Fibroblast of pulmonary artery (primary cell): ENCODE measurements at regions not wholly inside any gene's neighbourhood (a gene's known extent, or its start where the extent isn't known, plus 50 kb on each side); places are given as distances from the start of the nearest gene placed in this dataset.

Experiments used
- DNase-seq: peaks from one replicate; pipeline ENCODE4 v3.0.0-alpha.2; 2010; ENCODE audit warnings: low read depth
- H3K4me3 ChIP-seq: replicated peaks from 2 replicates; pipeline ENCODE4 v1.5.1; 2011; ENCODE audit warnings: low read depth, mild to moderate bottlenecking, control low read depth, low read length, moderate library complexity
- CTCF ChIP-seq: IDR thresholded peaks from 2 replicates; pipeline ENCODE4 v1.5.1; 2011; ENCODE audit warnings: mild to moderate bottlenecking, control low read depth, low read length, inconsistent platforms; ENCODE audit errors: missing control alignments

GRCh38 chr5:10073441-10074104 lies 176.1 kb downstream of the ATPSCKMT start:
- no peak overlapping the region for H3K4me3 ChIP-seq
- DNase-seq: no peak
- TF ChIP-seq CTCF: no peak

- TF ChIP-seq CTCF: no peak
- no peak for DNase-seq
- H3K4me3 ChIP-seq: no peak overlapping the region
Observed at GRCh38 chr5:10069637-10070313, 179.9 kb downstream of the ATPSCKMT start.

GRCh38 chr5:10065428-10066000 lies 184.2 kb downstream of the ATPSCKMT start:
- no peak overlapping the region for H3K4me3 ChIP-seq
- no peak for DNase-seq
- no peak for TF ChIP-seq CTCF

GRCh38 chr5:10064546-10065195 lies 185.0 kb downstream of the ATPSCKMT start:
- TF ChIP-seq CTCF: no peak
- no peak overlapping the region for H3K4me3 ChIP-seq
- DNase-seq: no peak

- no peak for DNase-seq
- TF ChIP-seq CTCF: no peak
Observed at GRCh38 chr5:10063997-10064396, 185.7 kb downstream of the ATPSCKMT start.

GRCh38 chr5:10059980-10060379 lies 189.7 kb downstream of the ATPSCKMT start:
- TF ChIP-seq CTCF: no peak
- no peak overlapping the region for H3K4me3 ChIP-seq
- DNase-seq: no peak

More at GRCh38 chr5:10063997-10064396, 185.7 kb downstream of the ATPSCKMT start:
- H3K4me3 ChIP-seq: no peak overlapping the region
